ENCODE measurements at regions not wholly inside any gene's neighbourhood (a gene's known extent, or its start where the extent isn't known, plus 50 kb on each side); places are given as distances from the start of the nearest gene placed in this dataset.

DNA sequence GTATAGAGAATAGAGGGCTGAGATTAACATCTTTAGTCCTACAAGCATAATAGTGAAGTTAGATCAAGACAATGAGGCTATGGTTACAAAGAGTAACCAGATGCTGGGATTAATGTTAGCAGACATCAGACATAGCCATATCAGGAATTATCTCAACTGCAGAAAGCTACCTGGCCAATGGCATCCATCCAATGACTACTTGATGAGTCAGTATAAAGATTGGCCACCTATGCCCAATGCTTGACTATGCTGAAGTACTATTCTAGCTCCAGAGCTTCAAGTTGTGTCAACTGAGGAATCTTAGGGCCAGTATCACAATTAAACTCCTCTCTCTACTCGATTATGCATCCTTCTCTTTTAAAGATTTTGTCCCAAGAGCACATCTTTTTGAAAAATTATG is 541.4 kb downstream of the PRELID2 start:
- TF ChIP-seq, protein P1, sequence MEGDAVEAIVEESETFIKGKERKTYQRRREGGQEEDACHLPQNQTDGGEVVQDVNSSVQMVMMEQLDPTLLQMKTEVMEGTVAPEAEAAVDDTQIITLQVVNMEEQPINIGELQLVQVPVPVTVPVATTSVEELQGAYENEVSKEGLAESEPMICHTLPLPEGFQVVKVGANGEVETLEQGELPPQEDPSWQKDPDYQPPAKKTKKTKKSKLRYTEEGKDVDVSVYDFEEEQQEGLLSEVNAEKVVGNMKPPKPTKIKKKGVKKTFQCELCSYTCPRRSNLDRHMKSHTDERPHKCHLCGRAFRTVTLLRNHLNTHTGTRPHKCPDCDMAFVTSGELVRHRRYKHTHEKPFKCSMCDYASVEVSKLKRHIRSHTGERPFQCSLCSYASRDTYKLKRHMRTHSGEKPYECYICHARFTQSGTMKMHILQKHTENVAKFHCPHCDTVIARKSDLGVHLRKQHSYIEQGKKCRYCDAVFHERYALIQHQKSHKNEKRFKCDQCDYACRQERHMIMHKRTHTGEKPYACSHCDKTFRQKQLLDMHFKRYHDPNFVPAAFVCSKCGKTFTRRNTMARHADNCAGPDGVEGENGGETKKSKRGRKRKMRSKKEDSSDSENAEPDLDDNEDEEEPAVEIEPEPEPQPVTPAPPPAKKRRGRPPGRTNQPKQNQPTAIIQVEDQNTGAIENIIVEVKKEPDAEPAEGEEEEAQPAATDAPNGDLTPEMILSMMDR (conservative IDR thresholded peaks at IDR 0.05; ENCODE audit: low read length), result no peak
- TF ChIP-seq EZH2phosphoT487 (IDR thresholded peaks at IDR 0.05; ENCODE audit: borderline replicate concordance), result no peak
